DOHH2 (cell line): ENCODE measurements at regions not wholly inside any gene's neighbourhood (a gene's known extent, or its start where the extent isn't known, plus 50 kb on each side); places are given as distances from the start of the nearest gene placed in this dataset.

ENCODE experiments used
- H3F3A ChIP-seq: fragments of 200-600 bp; sonication (generic), shearing (Covaris generic); 2 replicates; pipeline ENCODE4 v1.6.0; 2016; ENCODE audit warnings: antibody characterized with exemption, mild to moderate bottlenecking; ENCODE audit not compliant: control insufficient read depth, insufficient read depth
- H3K27ac ChIP-seq: fragments of 200-600 bp; sonication (generic); 2 replicates; pipeline ENCODE4 v1.5.1; 2014; ENCODE audit warnings: low read depth, mild to moderate bottlenecking, low read length, moderate library complexity
- H3K27me3 ChIP-seq: fragments of 200-600 bp; sonication (generic); 2 replicates; pipeline ENCODE4 v1.6.1; 2014; ENCODE audit warnings: mild to moderate bottlenecking, low read length, mixed read lengths; ENCODE audit not compliant: control insufficient read depth
- H3K36me3 ChIP-seq: fragments of 200-600 bp; sonication (generic); 2 replicates; pipeline ENCODE4 v1.6.1; 2014; ENCODE audit warnings: mild to moderate bottlenecking, low read length, moderate library complexity, mixed read lengths; ENCODE audit not compliant: control insufficient read depth
- H3K4me1 ChIP-seq: fragments of 200-600 bp; sonication (generic); 2 replicates; pipeline ENCODE4 v1.6.1; 2014; ENCODE audit warnings: mild to moderate bottlenecking, low read length, mixed read lengths; ENCODE audit not compliant: control insufficient read depth
- H3K4me2 ChIP-seq: fragments of 200-600 bp; sonication (generic); 2 replicates; pipeline ENCODE4 v1.6.0; 2014; ENCODE audit warnings: mild to moderate bottlenecking, low read length, moderate library complexity
- H3K4me3 ChIP-seq: fragments of 200-600 bp; sonication (generic); 2 replicates; pipeline ENCODE4 v1.5.1; 2014; ENCODE audit warnings: mild to moderate bottlenecking, low read length, mixed read lengths
- H3K79me2 ChIP-seq: fragments of 200-600 bp; sonication (generic); 2 replicates; pipeline ENCODE4 v1.6.1; 2014; ENCODE audit warnings: mild to moderate bottlenecking, low read length, mixed read lengths; ENCODE audit not compliant: control insufficient read depth
- H3K9me2 ChIP-seq: fragments of 200-600 bp; sonication (generic); replicated peaks from 2 replicates; pipeline ENCODE4 v1.6.1; 2014; ENCODE audit warnings: mild to moderate bottlenecking, low read length, mixed read lengths; ENCODE audit not compliant: control insufficient read depth
- H3K9me3 ChIP-seq: fragments of 200-600 bp; sonication (generic); 2 replicates; pipeline ENCODE4 v1.6.1; 2014; ENCODE audit warnings: antibody characterized with exemption, low read length, mixed read lengths; ENCODE audit not compliant: control insufficient read depth, insufficient read depth
- H4K20me1 ChIP-seq: fragments of 200-600 bp; sonication (generic); 2 replicates; pipeline ENCODE4 v1.6.0; 2014; ENCODE audit warnings: low read depth, mild to moderate bottlenecking, antibody characterized with exemption, low read length, moderate library complexity; ENCODE audit not compliant: control insufficient read depth, insufficient read depth
- CTCF ChIP-seq: fragments of 200-600 bp; sonication (generic); IDR thresholded peaks from one replicate; pipeline ENCODE4 v1.5.1; 2014; ENCODE audit warnings: antibody characterized with exemption, mild to moderate bottlenecking, low read depth, low read length; ENCODE audit not compliant: poor library complexity, severe bottlenecking
- EZH2phosphoT487 ChIP-seq: fragments of 200-600 bp; sonication (generic); IDR thresholded peaks from 2 replicates; pipeline ENCODE4 v1.6.1; 2017; ENCODE audit warnings: borderline replicate concordance, mild to moderate bottlenecking, antibody characterized with exemption, low read length, moderate library complexity, mixed read lengths

- no peak overlapping the region for H3K27ac ChIP-seq
- H3K9me2 ChIP-seq, result no peaks in the 10 kb centered on the region
- no peaks in the 10 kb centered on the region for H3F3A ChIP-seq
- H3K4me3 ChIP-seq, result no peak overlapping the region
- no peaks in the 10 kb centered on the region for H3K79me2 ChIP-seq
- no peaks in the 10 kb centered on the region for H3K9me3 ChIP-seq
- no peaks in the 10 kb centered on the region for H3K4me1 ChIP-seq
- H3K36me3 ChIP-seq, result no peaks in the 10 kb centered on the region
- no peak for TF ChIP-seq CTCF
- TF ChIP-seq EZH2phosphoT487, result no peak
- H3K27me3 ChIP-seq, result no peaks in the 10 kb centered on the region
- H4K20me1 ChIP-seq, result no peaks in the 10 kb centered on the region
- no peak overlapping the region for H3K4me2 ChIP-seq
Measured at GRCh38 chrX:131861088-131861787, 161.9 kb upstream of the STK26 start.

DNA sequence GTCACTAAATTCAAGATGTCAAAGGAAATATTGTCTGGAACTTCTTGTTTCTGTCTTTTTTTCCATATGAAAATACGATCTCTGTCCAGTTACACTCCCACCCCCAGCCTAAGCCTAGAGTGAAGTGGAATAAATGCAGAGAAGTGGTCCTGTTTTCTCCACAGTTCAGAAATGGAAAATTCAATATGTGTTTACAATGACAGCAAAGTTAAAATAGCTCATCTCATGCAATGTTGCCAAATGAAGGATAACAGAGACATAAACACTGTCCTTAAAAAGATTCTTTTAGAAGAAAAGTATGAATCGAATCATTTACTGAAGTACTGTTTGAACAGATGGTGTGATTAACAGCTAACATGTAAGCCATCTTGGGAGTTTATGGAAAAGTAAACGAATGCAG, 160.8 kb upstream of the STK26 start:
- Histone ChIP-seq H3K4me2 (no peak overlapping the region), H3K4me3 (no peak overlapping the region), H3K79me2 (no peaks in the 10 kb centered on the region), H3K27me3 (no peaks in the 10 kb centered on the region), H3F3A (no peaks in the 10 kb centered on the region), H3K9me2 (no peaks in the 10 kb centered on the region), H3K9me3 (no peaks in the 10 kb centered on the region), H3K4me1 (no peaks in the 10 kb centered on the region), H3K27ac (no peak overlapping the region), H3K36me3 (no peaks in the 10 kb centered on the region), H4K20me1 (no peaks in the 10 kb centered on the region)
- TF ChIP-seq EZH2phosphoT487 (no peak), CTCF (no peak)

- Histone ChIP-seq H3K4me1 (no peaks in the 10 kb centered on the region), H3K4me3 (no peak overlapping the region), H4K20me1 (no peaks in the 10 kb centered on the region), H3K9me3 (no peaks in the 10 kb centered on the region), H3K4me2 (no peak overlapping the region), H3K36me3 (no peaks in the 10 kb centered on the region), H3K79me2 (no peaks in the 10 kb centered on the region), H3K9me2 (no peaks in the 10 kb centered on the region), H3K27me3 (no peaks in the 10 kb centered on the region), H3F3A (no peaks in the 10 kb centered on the region), H3K27ac (no peak overlapping the region)
- TF ChIP-seq CTCF (no peak), EZH2phosphoT487 (no peak)
Measured at GRCh38 chrX:131869182-131869581, 153.9 kb upstream of the STK26 start.
